ENCODE measurements at regions not wholly inside any gene's neighbourhood (a gene's known extent, or its start where the extent isn't known, plus 50 kb on each side); places are given as distances from the start of the nearest gene placed in this dataset.
A peak's percentile ranks its signal among the peaks of the same experiment; 100 is the strongest.

- no peak for DNase-seq
Measured at GRCh38 chr7:118087126-118087525, 96.8 kb upstream of the LSM8 start.

GRCh38 chr7:118094044-118094443 lies 89.9 kb upstream of the LSM8 start:
- DNase-seq = no peak

- DNase-seq = peak; percentile 39
Measured at GRCh38 chr7:118104812-118105441, 79.0 kb upstream of the LSM8 start.

- DNase-seq = peak; percentile 61
Measured at GRCh38 chr7:118109607-118110006, 74.4 kb upstream of the LSM8 start.

GRCh38 chr7:118110178-118110925 lies 73.6 kb upstream of the LSM8 start:
- no peak for DNase-seq

GRCh38 chr7:118111347-118111746 lies 72.6 kb upstream of the LSM8 start:
- DNase-seq = no peak

- DNase-seq = no peak
Measured at GRCh38 chr7:118114175-118114574, 69.8 kb upstream of the LSM8 start.

GRCh38 chr7:118129041-118129795 lies 54.7 kb upstream of the LSM8 start:
- no peak for DNase-seq

GRCh38 chr7:118132764-118133163 lies 51.2 kb upstream of the LSM8 start:
- DNase-seq = no peak
